Hippocampal formation (tissue), 2 donors: ENCODE measurements at regions not wholly inside any gene's neighbourhood (a gene's known extent, or its start where the extent isn't known, plus 50 kb on each side); places are given as distances from the start of the nearest gene placed in this dataset.
A peak's percentile ranks its signal among the peaks of the same experiment; 100 is the strongest.

Experiments used
- DNase-seq, 2 donors: peaks; one replicate each; lab custom pipeline; 2025; lab: John Stamatoyannopoulos, UW

DNA sequence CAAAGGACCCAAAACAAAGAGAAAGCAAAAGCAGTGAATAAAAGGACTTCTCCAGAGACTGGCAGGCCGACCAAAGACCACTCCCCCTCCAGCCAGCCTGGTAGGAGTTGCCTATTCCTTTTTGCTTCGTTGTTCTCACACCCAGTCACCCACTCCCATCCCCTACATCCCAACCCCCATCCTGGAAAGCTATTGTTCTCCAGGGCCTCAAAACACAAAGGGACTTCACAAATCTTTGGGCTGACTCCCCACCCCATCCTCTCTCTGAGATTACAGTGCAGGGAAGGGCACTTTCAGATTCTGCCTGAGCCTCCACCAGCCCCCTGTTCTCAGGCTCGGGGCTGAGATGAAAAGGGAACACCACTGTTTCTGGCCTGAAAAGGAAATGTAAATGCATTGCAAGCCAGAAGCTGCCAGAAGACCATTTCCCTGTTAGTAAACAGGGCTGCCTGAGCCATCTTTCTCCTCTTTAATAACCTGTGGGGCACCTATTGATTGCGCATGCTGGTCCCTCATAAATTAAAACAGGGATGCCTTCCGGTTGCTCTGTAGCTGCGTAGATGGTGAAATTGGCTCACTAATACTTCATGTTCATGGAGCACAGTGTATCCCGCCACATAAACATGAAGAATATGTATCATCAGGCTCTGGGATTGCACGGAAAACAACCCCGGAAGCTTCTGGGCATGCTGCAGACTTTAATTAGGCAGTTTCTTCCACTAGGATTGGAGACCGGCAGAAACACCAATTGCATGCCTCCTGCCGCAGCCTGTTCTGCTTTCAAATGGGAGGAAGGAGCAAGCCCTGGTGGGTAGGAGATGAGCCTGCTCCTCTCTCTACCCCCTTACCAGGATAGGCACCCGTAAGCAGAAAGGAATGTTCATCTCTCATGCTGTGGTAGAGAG is 130.3 kb upstream of the FUT8 start:
- peak; percentile 91 to 93 for DNase-seq

DNA sequence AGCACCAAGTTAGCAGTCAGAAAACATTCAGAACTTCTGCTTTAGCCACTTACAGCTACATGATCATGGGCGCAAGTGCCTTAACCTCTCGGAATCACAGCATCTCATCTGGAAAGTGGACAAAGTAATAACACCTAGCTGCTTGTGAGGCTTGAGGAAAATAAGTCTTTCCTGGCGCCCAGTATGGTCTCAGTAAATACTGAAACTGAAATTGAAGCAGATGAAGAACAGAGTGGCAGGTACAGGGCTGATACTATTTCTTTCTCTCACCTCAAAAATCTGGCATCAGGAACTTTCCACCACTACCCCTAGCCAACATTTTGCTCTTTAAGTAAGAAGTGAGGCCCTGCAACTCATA is 129.7 kb upstream of the FUT8 start:
- no peak for DNase-seq

DNA sequence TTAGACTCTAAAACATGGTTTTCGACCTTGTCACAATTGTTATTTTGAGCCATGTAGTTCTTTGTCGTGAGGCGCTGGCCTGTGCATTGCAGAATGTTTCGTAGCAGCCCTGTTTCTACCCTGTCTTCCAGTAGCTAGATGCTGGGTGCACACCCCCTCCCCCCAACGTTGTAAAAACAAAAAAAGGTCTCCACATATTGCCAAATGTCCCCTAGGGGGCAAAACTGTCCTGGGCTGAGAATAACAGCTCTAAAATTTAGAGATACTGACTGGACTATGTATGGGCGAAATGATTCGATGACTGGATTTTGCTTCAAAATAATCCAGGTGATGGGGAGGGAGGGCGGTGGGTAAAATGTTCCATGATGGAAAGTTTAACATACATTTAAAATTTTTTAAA is 126.1 kb upstream of the FUT8 start:
- no peak for DNase-seq

DNA sequence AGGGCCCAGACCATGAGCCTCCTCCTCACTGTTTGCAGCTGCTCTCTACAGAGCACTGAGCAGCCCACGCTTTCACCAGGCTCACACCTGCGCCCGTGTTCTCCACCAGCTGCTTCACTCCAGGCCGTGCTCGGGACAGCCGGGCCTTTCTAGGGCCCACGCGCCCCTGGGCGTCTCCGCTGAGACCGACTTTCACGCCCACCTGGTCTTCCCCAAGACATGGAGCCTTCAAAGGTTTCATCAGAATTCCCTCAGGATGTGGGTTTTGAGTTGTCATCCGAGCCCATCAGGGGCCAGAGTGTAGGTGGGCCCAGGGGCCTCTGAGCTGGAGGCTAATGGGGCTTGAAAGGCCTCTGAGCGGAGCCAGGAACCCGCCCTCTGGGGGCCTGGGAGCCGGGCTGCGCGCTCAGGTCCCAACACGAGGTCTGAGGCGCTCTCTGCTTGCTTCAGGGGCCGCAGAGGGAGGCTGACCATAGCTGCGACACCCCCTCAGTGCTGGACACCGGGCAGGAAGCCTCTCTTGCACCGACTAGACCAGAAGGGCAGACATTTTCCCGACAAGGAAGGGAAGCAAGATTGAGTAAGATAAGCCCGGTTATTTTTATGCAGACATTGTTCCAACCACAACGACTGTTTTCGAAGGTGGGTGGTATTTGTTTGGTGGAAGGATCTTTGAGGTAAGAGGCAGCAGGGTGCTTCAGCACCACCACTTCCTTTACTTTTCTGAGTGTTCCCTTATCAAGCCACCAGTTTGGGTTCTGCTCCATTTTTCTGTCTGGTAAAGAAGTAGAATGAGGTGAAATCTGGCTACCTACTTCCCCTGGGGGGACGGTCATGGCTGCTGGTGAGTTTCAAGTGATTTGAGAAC is 125.0 kb upstream of the FUT8 start:
- no peak for DNase-seq

DNA sequence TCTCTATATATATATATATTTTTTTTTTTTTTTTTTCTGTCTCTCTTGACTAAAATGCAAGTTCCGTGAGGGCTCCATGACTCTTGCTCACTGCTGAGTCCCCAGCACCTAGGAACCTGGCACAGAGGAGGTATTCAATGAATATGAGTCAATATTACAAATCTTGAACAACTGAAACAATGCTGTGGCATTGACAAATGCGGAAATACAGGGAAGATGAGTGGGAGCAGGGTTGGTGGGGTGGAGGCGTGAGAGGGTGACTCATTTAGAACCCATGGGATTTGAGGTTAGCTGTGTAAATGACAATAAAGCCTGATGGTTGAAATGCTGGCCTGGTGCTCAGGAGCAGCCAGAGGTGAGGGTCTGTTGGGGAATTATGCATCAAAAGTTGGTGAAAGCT is 121.7 kb upstream of the FUT8 start:
- DNase-seq = no peak

DNA sequence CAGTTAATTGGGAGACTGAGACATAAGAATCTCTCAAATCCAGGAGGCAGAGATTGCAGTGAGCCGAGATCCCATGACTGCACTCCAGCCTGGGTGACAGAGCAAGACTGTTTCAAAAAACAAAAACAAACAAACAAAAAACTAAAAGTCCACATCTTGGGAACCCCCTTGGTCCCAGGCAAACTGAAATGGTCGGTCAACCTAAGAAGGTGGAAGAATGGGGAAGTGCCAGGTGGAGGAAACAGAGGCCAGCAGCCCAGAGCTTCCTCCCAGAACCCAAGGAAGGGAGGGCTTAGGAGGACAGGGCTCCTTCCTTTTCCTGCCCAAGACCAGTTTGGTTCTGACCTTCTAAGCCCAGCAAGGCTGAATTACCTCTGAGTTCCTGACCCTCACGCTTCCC is 121.0 kb upstream of the FUT8 start:
- DNase-seq = no peak

DNA sequence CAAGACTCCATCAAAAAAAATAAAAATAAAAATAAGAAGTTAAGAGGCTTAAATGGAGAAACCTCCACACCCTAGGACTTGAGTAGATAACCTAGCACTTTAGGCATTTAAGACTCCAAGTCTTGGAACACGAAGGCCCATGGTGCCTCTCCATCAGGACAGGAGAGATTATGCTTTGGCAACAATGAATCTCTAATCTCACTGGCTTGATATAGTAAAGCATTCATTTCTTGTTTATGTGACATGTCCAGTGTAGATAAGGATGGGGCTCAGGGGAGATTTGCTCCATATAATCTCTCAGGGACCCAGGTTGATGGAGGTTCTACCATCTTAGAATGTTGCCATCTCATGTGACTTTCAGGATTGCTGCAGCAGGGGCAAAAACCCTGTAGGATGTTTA is 117.7 kb upstream of the FUT8 start:
- no peak for DNase-seq

DNA sequence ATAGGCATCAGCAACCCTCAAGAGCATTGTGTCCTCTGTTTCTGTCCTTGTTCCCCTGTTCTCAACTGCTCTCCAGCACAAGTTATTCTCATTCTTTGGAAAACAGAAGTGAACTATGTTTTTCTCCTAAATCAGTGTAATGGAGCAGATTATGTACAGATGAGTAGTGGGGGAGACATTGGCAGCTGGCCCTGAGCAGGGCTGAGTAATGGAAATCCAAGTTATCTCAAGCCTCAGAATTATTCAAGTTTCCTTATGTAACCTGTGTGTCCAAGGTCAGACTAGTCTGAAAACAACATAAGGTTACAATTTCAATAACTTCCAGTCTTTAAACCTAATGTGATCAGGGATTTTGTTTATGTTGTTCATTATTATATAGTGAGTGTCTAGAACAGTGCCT is 116.1 kb upstream of the FUT8 start:
- no peak for DNase-seq

DNA sequence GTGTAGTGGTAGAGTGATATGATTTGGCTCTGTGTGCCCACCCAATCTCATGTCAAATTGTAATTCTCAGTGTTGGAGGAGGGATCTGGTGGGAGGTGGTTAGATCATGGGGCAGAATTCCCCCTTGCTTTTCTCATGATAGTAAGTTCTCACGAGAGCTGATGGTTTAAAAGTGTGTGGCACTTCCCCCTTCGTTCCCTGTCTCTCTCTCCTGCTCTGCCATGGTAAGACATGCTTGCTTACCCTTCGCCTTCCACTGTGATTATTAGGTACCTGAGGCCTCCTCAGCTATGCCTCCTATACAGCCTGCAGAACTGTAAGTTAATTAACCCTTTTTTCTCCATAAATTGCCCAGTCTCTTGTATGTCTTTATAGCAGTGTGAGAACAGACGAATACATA is 115.7 kb upstream of the FUT8 start:
- DNase-seq = no peak

DNA sequence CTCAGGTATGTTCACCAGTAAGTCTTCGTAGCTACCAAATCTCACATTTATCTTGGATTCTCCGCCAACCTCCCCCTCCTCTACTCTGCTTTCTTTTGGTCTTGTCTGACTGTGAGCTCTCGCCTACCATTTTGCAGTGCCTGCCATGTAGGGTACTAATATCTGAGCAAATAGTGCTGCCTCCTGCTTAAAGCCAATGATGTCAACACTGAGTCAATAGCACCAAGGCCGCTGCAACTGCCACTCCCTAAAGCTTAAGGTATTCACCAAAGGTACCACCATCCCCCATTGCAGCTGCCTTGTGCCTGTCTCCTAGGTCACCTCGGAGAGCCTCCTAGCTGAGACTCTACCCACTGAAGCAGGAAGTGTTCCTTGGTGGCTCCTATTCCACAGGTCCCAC is 114.8 kb upstream of the FUT8 start:
- no peak for DNase-seq

DNA sequence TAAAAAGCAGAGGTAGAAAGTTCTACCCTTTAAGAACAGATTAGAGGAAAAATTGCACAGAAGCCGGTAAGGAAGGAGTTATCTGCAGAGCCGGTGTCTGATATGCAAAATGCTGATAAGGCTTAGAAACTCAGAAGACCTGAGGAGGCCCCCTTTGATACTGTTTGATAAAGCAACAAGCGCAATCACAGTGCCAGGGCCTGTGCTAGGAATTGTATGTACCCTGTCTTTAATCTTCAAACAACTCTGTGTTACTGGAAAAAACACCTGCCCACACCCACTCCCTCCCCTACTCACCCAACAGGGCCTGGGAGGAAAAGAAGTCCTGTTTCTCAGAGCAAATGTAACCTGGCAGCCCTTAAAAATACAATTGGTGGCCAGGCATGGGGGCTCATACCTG is 112.7 kb upstream of the FUT8 start:
- DNase-seq = no peak

DNA sequence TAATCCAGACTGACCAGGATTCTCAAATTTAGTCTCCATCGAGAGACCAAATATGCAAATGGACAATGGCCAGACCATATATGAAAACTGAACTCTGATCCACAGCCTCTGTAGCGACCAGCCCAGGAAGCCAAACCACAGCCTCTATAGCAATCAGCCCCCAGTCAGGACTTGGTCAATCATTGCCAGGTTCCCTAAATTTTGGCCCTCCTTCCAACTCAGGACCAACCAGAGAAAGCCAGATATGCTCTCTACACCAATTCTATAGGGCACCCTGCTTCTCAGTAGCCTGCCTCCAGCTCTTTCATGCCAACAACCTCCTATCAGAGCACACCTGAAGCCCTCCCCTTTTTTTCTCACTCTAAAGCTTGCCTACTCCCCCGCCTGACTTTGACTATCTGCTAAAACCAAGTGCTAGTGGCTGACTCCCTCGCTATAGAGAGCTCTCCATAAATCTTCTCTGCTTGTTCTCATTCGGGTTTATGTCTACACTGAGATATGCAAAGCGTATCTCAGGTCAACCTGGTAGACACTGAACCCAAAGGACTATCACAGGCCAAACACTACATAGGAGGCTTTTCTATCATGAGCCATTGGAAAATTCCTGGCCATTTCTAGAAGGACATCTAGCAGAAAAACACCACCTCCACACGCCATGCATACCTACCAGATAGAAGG is 110.5 kb upstream of the FUT8 start:
- DNase-seq = no peak

DNA sequence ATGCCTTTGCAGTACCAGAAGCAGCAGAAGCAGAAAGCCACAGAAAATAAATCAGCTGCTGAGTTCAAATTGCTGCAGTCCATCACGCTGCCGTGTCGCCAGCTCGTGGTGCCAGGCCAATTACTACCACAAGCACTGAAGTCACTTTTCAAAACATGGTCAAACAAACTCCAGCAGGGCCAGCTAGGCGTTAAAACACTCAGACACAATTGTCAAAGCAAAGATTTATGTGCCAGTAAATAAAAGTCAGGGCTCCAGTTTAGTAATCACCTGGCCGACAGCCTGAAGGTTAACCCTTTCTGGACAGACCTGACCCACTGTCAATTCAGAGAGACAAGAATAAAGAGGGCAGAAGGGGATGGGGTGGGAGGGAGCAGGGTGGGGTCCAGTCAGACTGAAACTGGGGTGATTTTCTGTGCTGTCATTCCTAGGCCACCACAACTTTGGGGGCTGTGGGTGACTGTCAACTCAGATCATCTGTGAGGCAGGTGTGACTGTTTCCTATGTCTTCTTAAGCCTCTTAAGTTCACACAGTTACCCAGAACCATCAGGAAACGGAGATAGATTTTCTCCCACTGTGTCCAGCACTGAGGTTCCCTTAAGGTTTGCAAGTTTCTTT is 109.8 kb upstream of the FUT8 start:
- no peak for DNase-seq

DNA sequence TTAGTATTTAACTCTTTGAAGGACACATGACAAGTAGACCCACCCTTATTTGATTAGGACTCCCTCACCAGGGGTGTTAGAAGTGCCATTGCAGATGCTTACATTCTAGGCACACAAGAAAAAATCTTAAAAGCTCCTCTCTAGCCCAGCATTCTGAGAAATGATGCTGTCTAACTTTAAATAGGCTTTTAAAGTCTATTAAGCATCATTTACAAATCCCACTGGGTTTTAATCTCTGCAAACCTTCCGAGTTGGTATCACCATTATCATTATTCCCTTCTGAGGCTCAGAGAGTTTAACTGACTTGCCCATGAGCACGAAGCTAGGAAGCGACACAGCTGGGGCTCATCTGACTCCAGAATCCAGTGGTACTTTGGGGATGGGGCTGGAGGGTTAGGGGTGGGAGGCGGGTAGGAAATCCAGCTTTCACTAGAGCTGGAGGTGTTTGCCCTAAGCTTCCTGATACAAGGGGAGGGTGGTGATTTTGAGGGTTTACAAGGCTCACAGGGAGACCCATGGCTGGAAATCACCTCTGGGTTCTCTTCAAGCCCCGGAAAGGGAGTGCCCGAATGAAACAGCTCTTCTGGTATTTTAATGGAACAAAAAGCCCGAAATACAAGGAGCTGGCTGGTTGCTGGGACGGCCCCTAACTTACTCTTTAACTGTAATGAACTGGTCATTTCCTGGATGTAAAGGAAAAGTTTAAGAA is 109.2 kb upstream of the FUT8 start:
- DNase-seq = no peak

DNA sequence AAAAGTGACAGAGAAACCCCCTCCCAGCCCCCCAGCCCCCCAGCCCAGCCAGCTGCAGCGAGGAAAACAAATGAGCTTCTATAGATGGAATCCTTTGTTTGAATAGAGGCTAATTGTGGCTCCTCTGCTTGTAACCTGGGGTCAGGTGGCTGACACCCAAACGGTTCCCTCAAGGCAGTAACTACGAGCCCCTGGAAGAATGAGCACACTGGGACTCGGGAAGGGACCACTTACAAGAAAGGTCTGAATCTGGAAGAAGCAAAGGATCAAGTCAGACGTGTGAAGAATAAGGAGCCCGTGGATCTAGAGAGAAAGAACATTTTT is 108.7 kb upstream of the FUT8 start:
- no peak for DNase-seq

DNA sequence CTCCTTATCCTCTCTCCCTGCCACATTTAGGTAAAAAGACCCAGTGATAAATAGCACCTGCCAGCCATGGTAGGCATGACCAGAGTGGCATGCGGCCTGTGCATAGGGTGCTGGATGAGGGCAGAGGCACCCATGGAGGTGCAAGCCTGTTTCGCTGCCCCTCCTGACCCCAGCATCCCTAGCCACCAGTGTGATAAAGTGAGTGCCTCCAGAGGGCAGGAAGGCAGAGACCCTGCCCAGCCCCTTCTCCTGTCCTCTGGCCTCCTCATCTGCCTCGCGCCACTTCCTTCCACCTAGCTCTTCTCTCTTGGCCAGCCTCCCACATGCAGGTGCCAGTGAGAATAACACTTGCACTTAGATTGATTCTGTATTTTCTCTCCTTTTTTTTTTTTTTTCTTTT is 108.3 kb upstream of the FUT8 start:
- DNase-seq = no peak

DNA sequence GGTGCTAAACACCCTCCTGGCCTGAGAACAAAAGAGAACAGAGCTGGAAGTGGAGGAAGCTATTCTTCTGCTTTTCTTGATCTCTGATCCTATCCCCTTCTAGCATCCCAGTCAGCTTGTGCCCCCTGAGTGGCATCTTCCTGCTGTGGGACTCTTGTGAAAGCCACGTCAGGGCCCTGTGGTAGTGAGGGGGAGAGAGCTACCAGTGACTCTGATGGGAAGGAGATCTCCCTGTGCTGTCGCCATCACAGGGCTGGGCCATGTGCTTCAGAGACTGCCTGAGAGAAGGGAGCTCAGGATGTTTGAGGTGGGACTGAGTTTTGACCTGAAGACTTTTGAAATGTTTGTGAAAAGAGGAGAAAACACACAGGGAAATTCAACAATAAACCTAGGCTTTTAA is 107.6 kb upstream of the FUT8 start:
- no peak for DNase-seq

DNA sequence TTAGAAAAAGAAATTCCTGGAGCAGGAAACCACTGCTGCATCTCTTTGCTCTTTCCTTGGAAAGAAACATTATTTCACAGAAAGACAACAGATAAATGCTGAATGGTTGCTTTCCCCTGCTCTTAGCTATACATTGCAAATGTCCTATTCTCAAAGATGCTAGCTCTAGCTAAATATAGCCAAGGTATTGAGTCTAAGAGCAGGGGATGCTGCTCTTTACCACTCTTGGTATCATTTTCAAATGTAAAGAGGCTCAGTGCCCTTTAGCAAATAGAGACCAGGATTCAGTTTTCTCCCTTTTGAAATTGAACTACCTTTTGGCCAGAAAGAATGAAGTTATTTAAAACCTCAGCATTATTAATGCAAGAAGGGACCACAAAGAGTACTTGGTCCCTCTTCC is 104.0 kb upstream of the FUT8 start:
- DNase-seq = no peak

DNA sequence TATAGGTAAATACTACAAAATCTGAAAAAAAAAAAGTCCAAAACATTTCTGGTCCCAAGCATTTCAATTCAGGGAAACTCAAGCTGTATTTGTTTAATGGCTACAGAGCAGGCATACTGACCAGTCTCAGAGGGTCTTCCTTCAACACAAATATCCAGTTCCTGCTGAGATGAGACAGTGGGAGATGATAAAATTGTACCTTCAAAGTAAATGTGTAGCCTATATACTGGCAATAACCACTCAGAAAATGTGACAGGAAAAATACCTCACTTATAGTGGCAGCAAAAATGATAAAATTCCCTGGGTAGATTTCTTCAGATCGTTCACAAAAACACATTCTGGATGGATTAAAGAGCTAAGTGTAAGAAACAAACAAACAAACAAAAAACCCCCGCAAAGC is 102.0 kb upstream of the FUT8 start:
- no peak for DNase-seq

DNA sequence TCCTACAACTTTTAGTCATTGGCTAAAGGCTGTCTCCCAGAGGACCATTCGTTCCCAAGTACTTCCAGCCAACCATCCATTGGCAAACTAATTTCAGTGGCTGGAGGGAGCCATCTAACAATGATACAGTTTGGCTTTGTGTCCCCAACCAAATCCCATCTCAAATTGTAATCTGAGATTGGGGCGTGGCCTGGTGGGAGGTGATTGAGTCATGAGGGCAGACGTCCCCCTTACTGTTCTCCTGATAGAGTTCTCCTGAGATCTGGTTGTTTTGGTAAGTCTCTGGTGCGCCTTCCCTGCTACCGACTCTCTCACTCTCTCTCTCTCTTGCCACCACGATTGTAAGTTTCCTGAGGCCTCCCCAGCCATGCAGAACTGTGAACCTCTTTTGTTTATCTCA is 99.7 kb upstream of the FUT8 start:
- DNase-seq = no peak

DNA sequence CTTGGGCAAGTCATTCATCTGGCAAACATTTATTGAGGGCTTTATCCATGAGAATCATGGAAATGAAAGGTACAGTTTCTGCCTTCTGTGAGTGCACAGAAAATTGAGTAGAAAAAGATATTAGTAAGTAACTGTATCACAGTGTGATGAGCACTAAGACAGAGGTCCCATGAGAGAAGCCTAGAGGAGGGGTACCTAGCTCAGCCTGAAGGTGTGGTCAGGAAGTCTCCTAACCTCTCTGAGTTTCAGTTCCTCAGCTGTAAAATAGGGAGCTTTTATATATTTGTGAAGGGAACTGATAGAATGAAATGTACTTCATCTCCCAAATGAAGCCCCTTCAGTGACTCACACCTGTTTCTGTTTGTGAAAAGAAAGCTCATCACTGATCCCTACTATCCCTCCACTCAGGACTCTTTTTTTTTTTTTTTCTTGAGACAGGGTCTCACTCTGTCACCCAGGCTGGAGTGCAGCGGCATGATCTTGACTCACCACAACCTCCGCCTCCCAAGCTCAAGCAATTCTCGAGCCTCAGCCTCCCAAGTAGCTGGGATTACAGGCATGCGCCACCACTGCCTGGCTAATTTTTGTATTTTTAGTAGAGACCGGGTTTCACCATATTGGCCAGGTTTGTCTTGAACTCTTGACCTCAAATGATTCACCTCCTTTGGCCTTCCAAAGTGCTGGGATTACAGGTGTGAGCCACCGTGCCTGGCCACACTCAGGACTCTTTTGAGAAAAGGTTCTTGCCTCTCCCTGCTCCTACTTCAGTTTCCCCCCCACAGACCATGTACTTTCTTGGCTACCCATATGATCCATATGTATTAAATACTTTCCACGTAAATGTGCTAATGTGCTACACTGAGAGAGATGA is 93.7 kb upstream of the FUT8 start:
- no peak for DNase-seq
